GM18517 (cell line): ENCODE measurements at regions not wholly inside any gene's neighbourhood (a gene's known extent, or its start where the extent isn't known, plus 50 kb on each side); places are given as distances from the start of the nearest gene placed in this dataset.

Experiments
- ATAC-seq: cut with Tn5 transposase; IDR thresholded peaks from one replicate; pipeline ENCODE4 v1.9.1; 2021; ENCODE audit warnings: mild to moderate bottlenecking, moderate library complexity; ENCODE audit not compliant: unreplicated experiment

DNA sequence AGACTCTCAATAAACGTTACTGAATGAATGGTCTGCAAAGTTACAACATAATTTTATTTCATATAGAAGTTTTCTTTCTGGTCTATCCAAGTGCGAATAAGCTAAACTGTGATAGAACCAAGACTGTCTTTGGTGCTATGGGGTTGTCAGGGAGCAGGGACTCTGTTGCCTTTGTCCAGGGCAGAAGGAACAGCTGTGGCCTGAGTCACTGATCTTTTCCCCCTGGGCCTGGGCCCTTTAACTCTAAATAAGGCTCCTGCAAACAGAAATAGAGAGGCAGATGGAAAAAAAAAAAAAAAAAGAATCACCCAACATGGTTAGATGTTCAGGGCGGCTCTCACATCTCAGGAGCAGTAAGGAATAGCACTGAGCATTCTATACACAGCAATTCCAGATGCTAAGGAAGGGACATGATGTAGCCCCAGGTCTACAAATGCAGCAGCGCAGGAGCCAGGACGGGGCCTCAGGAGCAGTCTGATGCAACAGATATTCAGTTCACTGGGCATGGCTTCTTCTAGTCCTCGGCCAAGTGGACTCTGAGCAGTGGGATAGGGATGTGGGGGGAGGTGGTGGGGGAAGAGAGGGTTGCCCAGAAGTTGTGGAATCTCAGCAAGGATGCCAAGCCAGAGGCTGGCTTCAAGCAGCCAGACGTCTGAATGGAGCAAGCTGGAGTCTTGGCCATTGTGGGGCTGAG, 247.1 kb upstream of the SIX2 start:
- no peak for ATAC-seq

GRCh38 chr2:45255563-45255962, 246.3 kb upstream of the SIX2 start:
- ATAC-seq: no peak

GRCh38 chr2:45254025-45254424, 244.8 kb upstream of the SIX2 start:
- no peak for ATAC-seq

DNA sequence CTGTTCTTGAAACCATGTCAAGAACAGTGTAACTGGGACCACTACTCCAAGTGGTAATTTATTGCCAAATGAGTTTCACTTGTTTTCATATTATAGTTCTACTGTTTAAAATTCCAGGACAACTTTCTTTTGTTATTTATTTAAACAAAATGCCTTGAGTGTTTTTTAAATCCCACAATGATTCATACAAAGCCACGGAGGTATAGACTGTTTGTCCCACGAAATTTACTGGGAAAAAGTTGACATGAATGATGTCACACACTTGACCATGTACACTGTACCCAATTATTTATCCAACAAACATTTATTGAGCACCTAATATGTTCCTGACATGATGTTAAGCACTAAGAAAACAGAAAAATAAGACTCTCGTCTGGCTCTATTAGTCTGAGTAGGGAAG, 243.9 kb upstream of the SIX2 start:
- no peak for ATAC-seq

- no peak for ATAC-seq
Measured at GRCh38 chr2:45250176-45250575, 240.9 kb upstream of the SIX2 start.

DNA sequence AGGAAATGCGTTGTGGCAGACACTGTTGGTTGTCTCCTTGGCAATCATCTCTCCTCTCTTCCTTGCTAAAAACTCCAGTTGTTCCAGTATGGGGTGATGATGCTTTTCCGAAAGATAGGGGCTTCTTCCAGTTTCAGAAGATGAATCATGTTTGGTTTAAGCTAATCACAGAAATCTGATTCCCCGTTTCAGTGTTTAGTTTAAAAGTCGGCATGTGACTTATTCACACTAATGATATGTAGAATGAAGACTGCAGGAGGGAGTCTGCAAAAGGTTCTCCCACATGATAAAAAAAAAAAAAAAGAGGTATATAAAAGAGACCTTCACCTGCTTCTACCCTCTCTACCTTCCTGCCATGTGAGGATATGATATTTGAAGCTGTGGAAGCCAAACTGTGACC, 239.0 kb upstream of the SIX2 start:
- no peak for ATAC-seq

DNA sequence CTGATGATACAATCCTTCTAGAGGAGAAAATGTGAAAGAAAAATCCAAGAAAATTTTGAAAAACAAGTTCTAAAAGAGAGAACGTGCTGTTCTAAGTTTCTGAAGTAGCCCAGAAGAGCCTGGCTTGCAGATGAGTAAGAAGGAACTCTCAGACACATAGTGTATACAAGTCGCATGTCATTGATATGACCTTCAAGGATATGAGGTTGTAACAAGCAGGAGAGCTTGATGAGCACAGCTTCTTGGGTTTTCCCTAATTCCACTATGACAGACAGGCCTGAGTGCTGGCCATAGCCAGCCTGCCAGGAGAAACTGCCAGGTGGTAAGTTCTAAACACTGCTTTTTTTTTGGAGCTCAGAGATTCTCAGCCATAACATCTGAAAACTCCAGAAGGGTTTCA, 235.7 kb upstream of the SIX2 start:
- no peak for ATAC-seq

DNA sequence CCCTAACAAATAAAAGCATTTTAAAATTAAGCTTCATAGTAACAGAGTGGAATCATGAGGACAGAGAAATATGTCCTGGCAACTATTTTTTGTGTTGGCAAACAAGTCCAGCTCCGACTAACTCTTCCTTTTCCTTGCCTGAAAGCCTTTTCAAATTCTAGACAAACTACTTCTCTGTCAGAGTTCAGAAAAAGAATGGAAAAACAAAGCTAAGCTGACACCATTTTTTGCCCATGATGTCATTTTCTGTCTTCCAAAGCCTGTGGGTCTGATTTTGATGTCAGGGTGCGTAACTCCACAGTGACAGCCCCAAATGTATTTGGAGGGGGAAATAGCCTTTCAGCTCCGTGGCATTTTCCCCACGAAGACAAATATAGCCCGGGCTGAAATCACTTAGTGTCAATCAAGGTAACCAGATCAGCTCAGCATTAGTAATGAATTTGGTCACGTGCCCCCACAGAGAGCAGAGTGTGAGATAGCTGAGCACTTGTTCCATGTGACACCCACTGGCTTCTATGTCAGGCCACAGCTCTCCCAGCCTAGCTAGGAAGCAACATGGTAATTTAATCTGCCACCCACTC, 233.0 kb upstream of the SIX2 start:
- no peak for ATAC-seq

DNA sequence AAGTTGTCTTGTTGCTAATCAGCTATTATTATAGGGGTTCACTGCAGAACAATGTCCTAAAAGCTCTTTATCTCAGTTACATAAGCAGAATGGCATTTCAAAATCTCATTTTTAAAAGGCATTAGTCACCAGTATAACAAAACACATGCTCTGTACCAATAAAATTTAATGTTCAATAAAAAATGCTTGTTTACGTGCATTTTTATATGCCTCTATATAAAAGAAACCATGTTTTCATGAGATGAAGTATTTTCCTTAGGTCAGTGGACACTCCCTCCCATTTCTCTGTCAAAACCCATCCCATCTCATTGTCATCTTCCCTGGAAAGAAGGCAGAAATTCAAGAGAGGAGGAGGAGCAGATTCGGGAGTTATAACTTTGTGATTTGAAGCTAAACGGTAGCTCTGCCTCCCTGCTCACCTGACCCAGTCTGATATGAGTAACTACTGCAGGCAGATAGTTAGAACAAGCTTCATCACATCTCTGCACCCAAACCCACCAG, 231.9 kb upstream of the SIX2 start:
- ATAC-seq: no peak

DNA sequence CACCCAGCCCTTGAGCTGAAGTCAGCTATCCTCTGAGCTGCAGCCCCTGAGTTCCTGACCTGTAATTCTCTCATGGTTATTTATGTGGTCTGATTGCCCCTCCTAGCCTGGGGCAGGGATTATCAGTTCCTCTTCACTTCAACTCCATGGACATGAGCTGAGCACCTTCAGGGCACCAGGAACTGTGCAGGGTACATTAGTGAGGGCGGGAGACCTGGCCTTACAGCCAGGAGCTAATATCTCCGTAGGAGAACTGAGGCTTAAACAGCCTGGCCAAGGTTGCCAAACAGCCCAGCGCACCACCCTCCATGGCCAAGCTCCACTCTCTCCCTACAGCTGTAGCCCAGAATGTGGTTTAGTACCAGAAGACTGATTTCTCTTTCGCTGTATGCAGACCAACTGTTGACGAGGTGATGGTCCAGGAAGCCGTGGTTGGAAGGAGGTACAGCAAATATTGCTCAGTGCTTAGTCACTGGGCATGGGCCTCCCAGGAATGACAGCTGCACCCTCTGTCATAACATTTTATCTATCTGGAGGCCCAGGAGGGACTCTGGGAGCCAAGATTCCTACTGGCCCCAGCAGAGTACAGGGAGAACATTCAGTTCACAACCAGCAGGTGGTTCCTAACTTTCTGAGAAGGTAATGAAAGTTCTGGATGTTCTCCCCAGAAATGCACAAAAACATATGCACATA, 228.7 kb upstream of the SIX2 start:
- ATAC-seq: no peak

GRCh38 chr2:45237128-45237527, 227.9 kb upstream of the SIX2 start:
- no peak for ATAC-seq

DNA sequence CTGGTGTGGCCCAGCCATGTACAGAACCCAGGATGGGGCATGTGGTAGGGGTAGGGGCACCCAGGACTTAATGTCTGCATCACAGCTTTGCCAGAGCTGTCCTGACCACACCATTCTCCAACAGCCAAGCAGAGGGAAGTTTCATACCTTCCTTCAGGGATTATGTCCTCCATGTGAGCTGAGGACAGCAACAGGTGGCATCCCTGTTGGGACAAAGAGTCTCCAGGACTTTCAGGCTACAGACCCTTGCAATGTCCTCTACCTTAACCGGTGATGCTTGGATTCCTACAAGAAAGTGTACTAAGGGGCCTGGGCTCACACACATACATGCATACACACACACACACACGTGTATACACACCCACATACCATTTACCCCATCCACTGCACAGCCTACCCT, 227.0 kb upstream of the SIX2 start:
- no peak for ATAC-seq

DNA sequence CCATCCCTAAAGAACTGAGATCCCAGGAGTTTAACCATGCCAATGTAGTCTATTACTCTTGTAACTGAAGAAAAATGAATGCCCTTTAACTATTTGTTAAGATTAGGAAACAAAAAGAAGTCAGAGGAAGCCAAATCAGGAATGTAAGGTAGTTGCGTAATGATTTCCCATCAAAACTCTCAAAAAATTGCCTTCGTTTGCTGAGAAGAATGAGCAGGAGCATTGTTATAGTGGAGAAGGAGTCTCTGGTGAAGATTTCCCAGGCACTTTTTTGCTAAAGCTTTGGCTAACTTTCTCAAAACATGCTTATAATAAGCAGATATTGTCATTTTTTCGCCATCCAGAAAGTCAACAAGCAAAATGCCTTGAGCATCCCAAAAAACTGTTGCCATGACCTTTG, 224.0 kb upstream of the SIX2 start:
- ATAC-seq: no peak

DNA sequence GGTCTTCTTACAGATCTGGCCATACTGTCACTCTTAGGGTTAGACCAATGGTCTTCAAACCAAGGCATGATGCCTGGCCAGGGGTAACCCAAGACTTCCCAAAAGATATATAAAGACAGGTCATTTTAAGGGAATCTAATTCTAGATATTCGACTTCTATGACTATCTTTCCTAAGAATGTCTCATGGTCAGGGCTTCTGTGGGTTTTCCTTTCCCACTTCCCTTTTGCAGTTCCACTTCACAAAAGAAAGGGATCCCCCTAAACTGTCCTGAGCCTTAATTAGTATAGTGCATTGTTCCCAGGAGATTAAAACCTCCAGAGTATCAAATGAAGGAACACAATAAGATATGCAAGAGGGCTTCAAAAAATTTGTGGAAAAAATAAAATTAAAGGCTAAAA, 223.6 kb upstream of the SIX2 start:
- no peak for ATAC-seq

DNA sequence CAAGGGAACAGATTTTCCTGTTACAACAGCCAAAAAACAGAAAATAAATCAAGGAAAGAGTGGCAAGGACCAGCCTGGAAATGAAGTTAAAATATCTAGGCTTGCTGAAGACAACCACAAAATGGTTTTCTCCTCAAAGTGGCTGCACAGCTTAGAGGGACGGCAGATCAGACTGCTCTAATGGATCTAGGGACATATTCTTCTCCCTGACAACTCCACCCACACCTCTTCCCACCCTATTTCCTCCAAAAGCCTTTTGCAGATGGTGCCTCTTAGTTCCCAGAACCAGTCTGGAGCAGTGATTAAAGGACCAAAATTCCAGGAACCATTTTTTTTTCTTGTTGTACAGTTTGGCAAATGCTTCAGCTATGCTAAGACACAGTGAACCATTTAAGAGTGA, 220.2 kb upstream of the SIX2 start:
- no peak for ATAC-seq

- ATAC-seq: no peak
Measured at GRCh38 chr2:45227347-45227746, 218.1 kb upstream of the SIX2 start.

DNA sequence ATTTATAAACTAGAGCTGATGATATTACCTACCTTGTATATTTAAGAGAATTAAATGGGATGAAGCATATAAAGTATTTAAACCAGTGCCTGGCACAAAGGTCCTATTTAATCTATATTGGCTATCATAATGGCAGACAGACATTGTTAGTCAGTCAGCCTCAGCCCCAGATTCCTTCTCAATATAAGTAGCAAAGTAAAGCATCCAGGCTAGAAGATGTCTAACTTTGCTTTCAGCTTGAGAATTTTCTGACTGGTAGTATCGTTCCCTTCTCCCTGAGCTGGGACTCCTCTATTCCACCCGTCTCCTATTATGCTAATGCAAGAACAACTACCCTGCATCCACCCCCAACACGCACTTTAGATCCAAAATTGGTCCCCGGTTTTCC, 215.7 kb upstream of the SIX2 start:
- no peak for ATAC-seq

GRCh38 chr2:45224321-45224992, 215.2 kb upstream of the SIX2 start:
- no peak for ATAC-seq

GRCh38 chr2:45223531-45223930, 214.3 kb upstream of the SIX2 start:
- ATAC-seq: no peak

GRCh38 chr2:45220227-45220626, 211.0 kb upstream of the SIX2 start:
- no peak for ATAC-seq

- ATAC-seq: no peak
Measured at GRCh38 chr2:45218931-45219339, 209.7 kb upstream of the SIX2 start.

DNA sequence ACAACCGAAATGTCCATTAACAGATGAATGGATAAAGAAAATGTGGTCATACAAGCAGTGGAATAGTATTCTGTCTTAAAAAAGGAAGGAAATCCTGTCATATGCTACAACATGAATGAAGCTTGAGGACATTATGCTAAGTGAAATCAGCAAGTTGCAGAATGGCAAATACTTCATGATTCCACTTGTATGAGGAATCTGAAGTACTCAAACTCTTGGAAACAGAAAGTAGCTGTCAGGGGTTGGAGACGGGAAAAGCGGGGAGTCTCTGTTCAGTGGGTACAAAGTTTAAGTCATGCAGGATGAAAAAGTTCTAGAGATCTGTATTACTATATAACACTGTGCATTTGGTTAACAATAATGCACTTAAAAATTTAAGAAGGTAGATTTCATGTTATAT, 209.0 kb upstream of the SIX2 start:
- ATAC-seq: no peak
